Neural cell (in vitro differentiated cells): ENCODE measurements at regions not wholly inside any gene's neighbourhood (a gene's known extent, or its start where the extent isn't known, plus 50 kb on each side); places are given as distances from the start of the nearest gene placed in this dataset.

Source experiments
- H2AFZ ChIP-seq: fragments of 200-600, 300-800 bp; sonication (generic), shearing (Covaris generic); 2 replicates; pipeline ENCODE4 v1.6.0; 2014; ENCODE audit warnings: low read depth, mild to moderate bottlenecking, antibody characterized with exemption, low read length, moderate library complexity
- H3F3A ChIP-seq: fragments of 200-600 bp; shearing (Covaris generic); 2 replicates; pipeline ENCODE4 v1.6.1; 2016; ENCODE audit warnings: mild to moderate bottlenecking, moderate library complexity, mixed read lengths, antibody characterized with exemption, low read length; ENCODE audit not compliant: insufficient read depth, poor library complexity, severe bottlenecking
- H3K27ac ChIP-seq: fragments of 200-600, 300-800 bp; sonication (generic), shearing (Covaris generic); 2 replicates; pipeline ENCODE4 v1.5.1; 2014; ENCODE audit warnings: mild to moderate bottlenecking, low read length, moderate library complexity
- H3K27me3 ChIP-seq: fragments of 300-800, 200-600 bp; sonication (generic), shearing (Covaris generic); 2 replicates; pipeline ENCODE4 v1.6.0; 2014; ENCODE audit warnings: mild to moderate bottlenecking, low read depth, low read length, moderate library complexity; ENCODE audit not compliant: insufficient read depth
- H3K36me3 ChIP-seq: fragments of 300-800, 200-600 bp; sonication (generic), shearing (Covaris generic); 2 replicates; pipeline ENCODE4 v1.5.1; 2014; ENCODE audit warnings: mild to moderate bottlenecking, antibody characterized with exemption, low read length, moderate library complexity; ENCODE audit not compliant: insufficient read depth
- H3K4me2 ChIP-seq: fragments of 300-800, 200-600 bp; sonication (generic), shearing (Covaris generic); 2 replicates; pipeline ENCODE4 v1.6.0; 2014; ENCODE audit warnings: mild to moderate bottlenecking, low read length
- H3K4me3 ChIP-seq: fragments of 300-800, 200-600 bp; sonication (generic), shearing (Covaris generic); 2 replicates; pipeline ENCODE4 v1.5.1; 2014; ENCODE audit warnings: mild to moderate bottlenecking, low read length, moderate library complexity
- H3K79me2 ChIP-seq: fragments of 200-600 bp; shearing (Covaris generic); replicated peaks from 2 replicates; pipeline ENCODE4 v1.6.0; 2014; ENCODE audit warnings: mild to moderate bottlenecking, low read length, moderate library complexity; ENCODE audit not compliant: insufficient read depth
- H3K9ac ChIP-seq: fragments of 300-800, 200-600 bp; sonication (generic), shearing (Covaris generic); 2 replicates; pipeline ENCODE4 v1.6.1; 2016; ENCODE audit warnings: mild to moderate bottlenecking, low read length, mixed read lengths
- H3K9me2 ChIP-seq: fragments of 200-600 bp; shearing (Covaris generic); 2 replicates; pipeline ENCODE4 v1.6.1; 2016; ENCODE audit warnings: mild to moderate bottlenecking, low read length, mixed read lengths; ENCODE audit not compliant: insufficient read depth
- H3K9me3 ChIP-seq: fragments of 200-600, 300-800 bp; sonication (generic), shearing (Covaris generic); 2 replicates; pipeline ENCODE4 v1.6.1; 2016; ENCODE audit warnings: mild to moderate bottlenecking, mixed run types, low read length, moderate library complexity, mixed read lengths
- H4K20me1 ChIP-seq: fragments of 200-600 bp; shearing (Covaris generic); 2 replicates; pipeline ENCODE4 v1.6.1; 2016; ENCODE audit warnings: mild to moderate bottlenecking, mixed run types; ENCODE audit not compliant: insufficient read depth
- CTCF ChIP-seq: fragments of 450-650 bp; IDR thresholded peaks from 2 replicates; pipeline ENCODE4 v1.5.1; 2014; ENCODE audit warnings: antibody characterized with exemption, mild to moderate bottlenecking, moderate library complexity; ENCODE audit not compliant: poor library complexity, severe bottlenecking
- EP300 ChIP-seq: fragments of 450-650 bp; conservative IDR thresholded peaks from 2 replicates; pipeline ENCODE4 v1.6.1; 2014; ENCODE audit warnings: antibody characterized with exemption, mild to moderate bottlenecking, moderate library complexity; ENCODE audit not compliant: poor library complexity, severe bottlenecking
- EZH2 ChIP-seq: fragments of 200-600, 300-800 bp; shearing (Covaris generic), sonication (generic); IDR thresholded peaks from 2 replicates; pipeline ENCODE4 v1.6.1; 2014; ENCODE audit warnings: antibody characterized with exemption, low read length, borderline replicate concordance, mild to moderate bottlenecking; ENCODE audit not compliant: insufficient read depth, poor library complexity, severe bottlenecking
- MXI1 ChIP-seq: fragments of 450-650 bp; conservative IDR thresholded peaks from 2 replicates; pipeline ENCODE4 v1.6.1; 2014; ENCODE audit warnings: antibody characterized with exemption, mild to moderate bottlenecking; ENCODE audit not compliant: poor library complexity, severe bottlenecking
- POLR2AphosphoS5 ChIP-seq: IDR thresholded peaks from 2 replicates; pipeline ENCODE4 v1.6.1; 2012
- RAD21 ChIP-seq: fragments of 450-650 bp; conservative IDR thresholded peaks from 2 replicates; pipeline ENCODE4 v1.6.1; 2014; ENCODE audit warnings: antibody characterized with exemption, mild to moderate bottlenecking, moderate library complexity
- SMC3 ChIP-seq: fragments of 450-650 bp; conservative IDR thresholded peaks from 2 replicates; pipeline ENCODE4 v1.6.1; 2014; ENCODE audit warnings: antibody characterized with exemption, mild to moderate bottlenecking, moderate library complexity; ENCODE audit not compliant: poor library complexity
- TAF1 ChIP-seq: IDR thresholded peaks from 2 replicates; pipeline ENCODE4 v1.6.1; 2012; ENCODE audit warnings: low read depth
- TF ChIP-seq, protein P1 (sequence below): IDR thresholded peaks from 2 replicates; pipeline ENCODE4 v1.6.1; 2012; ENCODE audit warnings: borderline replicate concordance

DNA sequence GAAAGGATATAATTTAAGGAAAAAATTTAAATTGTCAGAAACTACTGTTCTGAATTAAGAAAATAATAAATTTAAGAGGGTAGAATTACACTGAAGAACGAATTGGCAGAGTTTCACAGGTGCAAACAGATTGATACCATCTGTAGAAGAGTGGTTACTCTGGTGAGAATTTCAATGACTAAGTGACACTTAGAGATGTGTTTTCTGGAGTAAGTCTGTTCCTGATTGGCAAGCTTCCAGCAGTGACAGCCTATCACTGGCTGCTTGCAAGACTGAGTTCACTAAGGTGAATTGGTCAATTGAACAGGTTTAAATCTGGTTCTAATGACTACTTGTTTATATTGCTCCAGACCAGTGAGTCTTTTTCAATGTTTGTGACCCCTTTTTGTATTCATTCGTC is 838.2 kb upstream of the RGS18 start:
- TF ChIP-seq SMC3 (no peak), POLR2AphosphoS5 (no peak), MXI1 (no peak), TAF1 (no peak), RAD21 (no peak), EP300 (no peak), EZH2 (no peak), CTCF (no peak)
- TF ChIP-seq, protein P1, sequence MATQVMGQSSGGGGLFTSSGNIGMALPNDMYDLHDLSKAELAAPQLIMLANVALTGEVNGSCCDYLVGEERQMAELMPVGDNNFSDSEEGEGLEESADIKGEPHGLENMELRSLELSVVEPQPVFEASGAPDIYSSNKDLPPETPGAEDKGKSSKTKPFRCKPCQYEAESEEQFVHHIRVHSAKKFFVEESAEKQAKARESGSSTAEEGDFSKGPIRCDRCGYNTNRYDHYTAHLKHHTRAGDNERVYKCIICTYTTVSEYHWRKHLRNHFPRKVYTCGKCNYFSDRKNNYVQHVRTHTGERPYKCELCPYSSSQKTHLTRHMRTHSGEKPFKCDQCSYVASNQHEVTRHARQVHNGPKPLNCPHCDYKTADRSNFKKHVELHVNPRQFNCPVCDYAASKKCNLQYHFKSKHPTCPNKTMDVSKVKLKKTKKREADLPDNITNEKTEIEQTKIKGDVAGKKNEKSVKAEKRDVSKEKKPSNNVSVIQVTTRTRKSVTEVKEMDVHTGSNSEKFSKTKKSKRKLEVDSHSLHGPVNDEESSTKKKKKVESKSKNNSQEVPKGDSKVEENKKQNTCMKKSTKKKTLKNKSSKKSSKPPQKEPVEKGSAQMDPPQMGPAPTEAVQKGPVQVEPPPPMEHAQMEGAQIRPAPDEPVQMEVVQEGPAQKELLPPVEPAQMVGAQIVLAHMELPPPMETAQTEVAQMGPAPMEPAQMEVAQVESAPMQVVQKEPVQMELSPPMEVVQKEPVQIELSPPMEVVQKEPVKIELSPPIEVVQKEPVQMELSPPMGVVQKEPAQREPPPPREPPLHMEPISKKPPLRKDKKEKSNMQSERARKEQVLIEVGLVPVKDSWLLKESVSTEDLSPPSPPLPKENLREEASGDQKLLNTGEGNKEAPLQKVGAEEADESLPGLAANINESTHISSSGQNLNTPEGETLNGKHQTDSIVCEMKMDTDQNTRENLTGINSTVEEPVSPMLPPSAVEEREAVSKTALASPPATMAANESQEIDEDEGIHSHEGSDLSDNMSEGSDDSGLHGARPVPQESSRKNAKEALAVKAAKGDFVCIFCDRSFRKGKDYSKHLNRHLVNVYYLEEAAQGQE, result no peak
- no peaks in the 10 kb centered on the region for H3K79me2 ChIP-seq
- H3K36me3 ChIP-seq, result no peaks in the 10 kb centered on the region
- H3K4me2 ChIP-seq, result no peak overlapping the region
- no peaks in the 10 kb centered on the region for H4K20me1 ChIP-seq
- H3K4me3 ChIP-seq, result no peak overlapping the region
- no peaks in the 10 kb centered on the region for H3K27me3 ChIP-seq
- no peak overlapping the region for H2AFZ ChIP-seq
- H3K9me3 ChIP-seq, result no peaks in the 10 kb centered on the region
- no peak overlapping the region for H3K27ac ChIP-seq
- no peaks in the 10 kb centered on the region for H3K9me2 ChIP-seq
- H3K9ac ChIP-seq, result no peak overlapping the region
- H3F3A ChIP-seq, result no peaks in the 10 kb centered on the region

DNA sequence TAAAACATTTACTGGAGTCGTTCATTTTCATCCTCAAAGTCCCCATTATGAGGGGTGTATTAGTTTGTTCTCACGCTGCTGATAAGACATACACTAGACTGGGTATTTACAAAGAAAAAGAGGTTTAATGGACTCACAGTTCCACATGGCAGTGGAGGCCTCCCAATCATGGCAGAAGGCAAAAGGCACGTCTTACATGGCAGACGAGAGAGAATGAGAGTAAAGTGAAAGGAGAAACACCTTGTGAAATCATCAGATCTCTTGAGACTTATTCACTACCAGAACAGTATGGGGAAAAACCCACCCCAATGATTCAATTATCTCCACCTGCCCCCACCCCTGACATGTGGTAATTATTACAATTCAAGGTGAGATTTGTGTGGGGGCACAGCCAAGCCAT is 830.4 kb upstream of the RGS18 start:
- Histone ChIP-seq H3K27me3 (no peaks in the 10 kb centered on the region), H3K27ac (no peak overlapping the region), H4K20me1 (no peaks in the 10 kb centered on the region), H3K9me3 (no peaks in the 10 kb centered on the region), H3K36me3 (no peaks in the 10 kb centered on the region), H3K79me2 (no peaks in the 10 kb centered on the region), H2AFZ (no peak overlapping the region), H3K9ac (no peak overlapping the region), H3F3A (no peaks in the 10 kb centered on the region), H3K4me3 (no peak overlapping the region), H3K9me2 (no peaks in the 10 kb centered on the region), H3K4me2 (no peak overlapping the region)
- no peak for TF ChIP-seq CTCF
- TF ChIP-seq SMC3, result no peak
- no peak for TF ChIP-seq TAF1
- TF ChIP-seq, protein P1, result no peak
- no peak for TF ChIP-seq EP300
- no peak for TF ChIP-seq EZH2
- TF ChIP-seq RAD21, result no peak
- no peak for TF ChIP-seq MXI1
